Stimulated activated CD4-positive, alpha-beta T cell treated with anti-CD3 and anti-CD28 coated beads, Interleukin-4, amount 100 ng/mL, for 48 hours (primary cell): ENCODE measurements at regions not wholly inside any gene's neighbourhood (a gene's known extent, or its start where the extent isn't known, plus 50 kb on each side); places are given as distances from the start of the nearest gene placed in this dataset.
"Not testable (repeated sequence)": the region's sequence is repeated elsewhere in the genome, so short reads cannot be mapped to it uniquely, and the experiment has no call there.

ENCODE experiments used
- DNase-seq, 2 donors: peaks; one replicate each; pipeline ENCODE4 v3.0.0-alpha.2; 2020; ENCODE audit warnings: low read depth in 2 of 2

- no peak for DNase-seq
Measured at GRCh38 chr6:119821380-119821779, 471.8 kb upstream of the MAN1A1 start.

- no peak for DNase-seq
Measured at GRCh38 chr6:119818876-119819275, 469.3 kb upstream of the MAN1A1 start.

- DNase-seq: no peak
Measured at GRCh38 chr6:119814609-119815400, 465.2 kb upstream of the MAN1A1 start.

- DNase-seq: no peak
Measured at GRCh38 chr6:119802464-119802863, 452.9 kb upstream of the MAN1A1 start.

- DNase-seq: no peak
Measured at GRCh38 chr6:119801056-119801455, 451.5 kb upstream of the MAN1A1 start.

- no peak for DNase-seq
Measured at GRCh38 chr6:119800526-119800925, 451.0 kb upstream of the MAN1A1 start.

- DNase-seq: no peak
Measured at GRCh38 chr6:119799596-119800509, 450.3 kb upstream of the MAN1A1 start.

GRCh38 chr6:119791736-119792135 is 442.2 kb upstream of the MAN1A1 start:
- no peak for DNase-seq

GRCh38 chr6:119781365-119781764 is 431.8 kb upstream of the MAN1A1 start:
- DNase-seq: no peak

- no peak for DNase-seq
Measured at GRCh38 chr6:119768201-119768600, 418.6 kb upstream of the MAN1A1 start.

GRCh38 chr6:119764927-119765681 is 415.5 kb upstream of the MAN1A1 start:
- DNase-seq: no peak

GRCh38 chr6:119760046-119760445 is 410.5 kb upstream of the MAN1A1 start:
- no peak for DNase-seq

- no peak for DNase-seq
Measured at GRCh38 chr6:119758385-119758784, 408.8 kb upstream of the MAN1A1 start.

GRCh38 chr6:119757467-119757866 is 407.9 kb upstream of the MAN1A1 start:
- no peak for DNase-seq

- DNase-seq: no peak
Measured at GRCh38 chr6:119749335-119749734, 399.8 kb upstream of the MAN1A1 start.

- not testable (repeated sequence) for DNase-seq
Measured at GRCh38 chr6:119748535-119748934, 399.0 kb upstream of the MAN1A1 start.

GRCh38 chr6:119742188-119742803 is 392.7 kb upstream of the MAN1A1 start:
- peak; percentile 27 to 49 for DNase-seq

- DNase-seq: no peak
Measured at GRCh38 chr6:119739769-119740168, 390.2 kb upstream of the MAN1A1 start.

- DNase-seq: no peak
Measured at GRCh38 chr6:119738425-119738824, 388.9 kb upstream of the MAN1A1 start.

- DNase-seq: no peak
Measured at GRCh38 chr6:119736296-119737021, 386.9 kb upstream of the MAN1A1 start.

- DNase-seq: no peak
Measured at GRCh38 chr6:119735530-119735929, 386.0 kb upstream of the MAN1A1 start.
